BJ (cell line): ENCODE measurements at regions not wholly inside any gene's neighbourhood (a gene's known extent, or its start where the extent isn't known, plus 50 kb on each side); places are given as distances from the start of the nearest gene placed in this dataset.

Experiments used
- CTCF ChIA-PET: fragments of 350-600 bp; formaldehyde crosslinking; extraction: SDS; loops from one replicate; lab custom pipeline; 2021; ENCODE audit warnings: antibody characterized with exemption, inconsistent platforms; lab: Yijun Ruan, JAX
- POLR2A ChIA-PET: fragments of 300-600 bp; sonication (Branson Sonifier 250); formaldehyde crosslinking; extraction: SDS; loops from one replicate; lab custom pipeline; 2021; ENCODE audit warnings: antibody characterized with exemption; lab: Charles Lee
- DNase-seq: peaks from one replicate; pipeline ENCODE4 v3.0.0-alpha.2; 2011; ENCODE audit warnings: low read depth
- H3K27me3 ChIP-seq: 2 replicates; pipeline ENCODE4 v1.6.0; 2011; ENCODE audit warnings: low read length; ENCODE audit not compliant: control insufficient read depth, insufficient read depth
- H3K36me3 ChIP-seq: 2 replicates; pipeline ENCODE4 v1.5.1; 2011; ENCODE audit warnings: low read length; ENCODE audit not compliant: control insufficient read depth, insufficient read depth
- H3K4me3 ChIP-seq: 2 replicates; pipeline ENCODE4 v1.5.1; 2011; ENCODE audit warnings: low read depth, mild to moderate bottlenecking, control low read depth, low read length
- CTCF ChIP-seq: IDR thresholded peaks from 2 replicates; pipeline ENCODE4 v1.5.1; 2011; ENCODE audit warnings: low read depth, mild to moderate bottlenecking, control low read depth, inconsistent platforms, low read length, moderate library complexity; ENCODE audit not compliant: insufficient read depth

- no peak for DNase-seq
- ChIA-PET CTCF (no interaction called here), POLR2A (no interaction called here)
- no peak for TF ChIP-seq CTCF
- Histone ChIP-seq H3K36me3 (no peaks in the 10 kb centered on the region), H3K4me3 (no peak overlapping the region), H3K27me3 (no peaks in the 10 kb centered on the region; the same call in 1 of the 2 replicates)
Observed at GRCh38 chr5:168126606-168127005, 164.8 kb upstream of the WWC1 start.

- DNase-seq: no peak
- H3K36me3 ChIP-seq: no peaks in the 10 kb centered on the region
- no peak for TF ChIP-seq CTCF
- POLR2A ChIA-PET: interaction anchor here (0.5 kb wide), 1 partner anchor 399 kb away, joined by 3 read pairs; no protein-coding TSS in a partner anchor
- H3K27me3 ChIP-seq: no peaks in the 10 kb centered on the region; the same call in 1 of the 2 replicates
- no peak overlapping the region for H3K4me3 ChIP-seq
- CTCF ChIA-PET: no interaction called here
Observed at GRCh38 chr5:168128111-168128510, 163.3 kb upstream of the WWC1 start.

GRCh38 chr5:168128557-168128956, 162.9 kb upstream of the WWC1 start:
- CTCF ChIA-PET: interaction anchor here (0.5 kb wide), 1 partner anchor 162 kb away, joined by 3 read pairs; no protein-coding TSS in a partner anchor

GRCh38 chr5:168131519-168131918, 159.9 kb upstream of the WWC1 start:
- CTCF ChIA-PET: interaction anchor here (2.0 kb wide), 1 partner anchor 12 kb away, joined by 10 read pairs; no protein-coding TSS in a partner anchor
- no peak for TF ChIP-seq CTCF
- no peaks in the 10 kb centered on the region; the same call in 1 of the 2 replicates for H3K27me3 ChIP-seq
- DNase-seq: no peak
- no peak overlapping the region for H3K4me3 ChIP-seq
- H3K36me3 ChIP-seq: no peaks in the 10 kb centered on the region
- POLR2A ChIA-PET: interaction anchor here (0.5 kb wide), 1 partner anchor 22 kb away, joined by 12 read pairs; no protein-coding TSS in a partner anchor

More at GRCh38 chr5:168128557-168128956, 162.9 kb upstream of the WWC1 start:
- Histone ChIP-seq H3K27me3 (no peaks in the 10 kb centered on the region; the same call in 1 of the 2 replicates), H3K36me3 (no peaks in the 10 kb centered on the region), H3K4me3 (no peak overlapping the region)
- TF ChIP-seq CTCF: no peak
- POLR2A ChIA-PET: no interaction called here
- DNase-seq: no peak

- ChIA-PET CTCF (interaction anchor here (0.6 to 2.0 kb wide), 4 partner anchors 13 to 87 kb away, joined by 3 to 10 read pairs (median 3); no protein-coding TSS in a partner anchor), POLR2A (no interaction called here)
- DNase-seq: no peak
Observed at GRCh38 chr5:168132241-168132641, 159.2 kb upstream of the WWC1 start.

More at GRCh38 chr5:168132241-168132641, 159.2 kb upstream of the WWC1 start:
- TF ChIP-seq CTCF: no peak
- no peak overlapping the region for H3K4me3 ChIP-seq
- H3K27me3 ChIP-seq: no peaks in the 10 kb centered on the region; the same call in 1 of the 2 replicates
- H3K36me3 ChIP-seq: no peaks in the 10 kb centered on the region
